Upper lobe of right lung (tissue), 1 donor: ENCODE measurements at regions not wholly inside any gene's neighbourhood (a gene's known extent, or its start where the extent isn't known, plus 50 kb on each side); places are given as distances from the start of the nearest gene placed in this dataset.
A peak's percentile ranks its signal among the peaks of the same experiment; 100 is the strongest.

Experiments
- ATAC-seq: fragments of 200-7000 bp; cut with Tn5 transposase; one replicate; pipeline ENCODE4 v1.9.1; 2020; ENCODE audit warnings: mild to moderate bottlenecking, moderate library complexity
- DNase-seq: peaks from one replicate; pipeline ENCODE4 v3.0.0-alpha.2; 2020
- H3K27ac ChIP-seq: fragments of 200-600 bp; one replicate; pipeline ENCODE4 v1.8.0; 2022
- H3K27me3 ChIP-seq: fragments of 200-600 bp; one replicate; pipeline ENCODE4 v1.8.0; 2022; ENCODE audit warnings: mild to moderate bottlenecking
- H3K36me3 ChIP-seq: fragments of 200-600 bp; one replicate; pipeline ENCODE4 v1.8.0; 2022
- H3K4me1 ChIP-seq: fragments of 200-600 bp; one replicate; pipeline ENCODE4 v1.8.0; 2022
- H3K4me3 ChIP-seq: fragments of 200-600 bp; one replicate; pipeline ENCODE4 v1.8.0; 2022; ENCODE audit warnings: mild to moderate bottlenecking
- H3K9me3 ChIP-seq: fragments of 200-600 bp; one replicate; pipeline ENCODE4 v1.8.0; 2022
- intact Hi-C: fragments of 100-400 bp; cut with DNase I; formaldehyde crosslinking; loops from one replicate; pipeline ENCODE4 v1.11.0; 2022
- TF ChIP-seq, protein P1 (sequence below): fragments of 200-600 bp; IDR thresholded peaks from one replicate; pipeline ENCODE4 v1.8.0; 2022; ENCODE audit warnings: antibody characterized with exemption
- donor health status: DM: no; HTN: yes; CAD: no; lungs with severe emphysema.

DNA sequence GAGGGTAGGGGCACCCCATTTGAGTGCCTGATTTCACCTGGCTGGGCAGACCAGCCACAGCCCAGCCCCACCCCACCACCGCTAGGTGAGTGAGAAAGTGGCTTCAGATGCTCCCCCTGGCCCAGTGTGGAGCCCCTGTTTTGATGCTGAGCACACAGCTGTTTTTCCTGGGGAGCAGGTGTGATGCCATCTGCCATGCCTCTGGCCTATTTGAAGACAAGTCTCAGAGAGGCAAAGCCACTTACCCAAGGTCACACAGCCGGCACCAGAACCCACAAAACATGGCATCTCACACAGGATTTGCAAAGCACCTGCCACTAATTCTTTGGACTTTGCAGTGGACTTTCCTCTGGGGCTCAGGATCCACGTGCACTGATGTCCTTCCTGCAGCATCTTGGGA, 131.3 kb downstream of the INHBB start:
- intact Hi-C loops: no loop called here
- TF ChIP-seq, protein P1, sequence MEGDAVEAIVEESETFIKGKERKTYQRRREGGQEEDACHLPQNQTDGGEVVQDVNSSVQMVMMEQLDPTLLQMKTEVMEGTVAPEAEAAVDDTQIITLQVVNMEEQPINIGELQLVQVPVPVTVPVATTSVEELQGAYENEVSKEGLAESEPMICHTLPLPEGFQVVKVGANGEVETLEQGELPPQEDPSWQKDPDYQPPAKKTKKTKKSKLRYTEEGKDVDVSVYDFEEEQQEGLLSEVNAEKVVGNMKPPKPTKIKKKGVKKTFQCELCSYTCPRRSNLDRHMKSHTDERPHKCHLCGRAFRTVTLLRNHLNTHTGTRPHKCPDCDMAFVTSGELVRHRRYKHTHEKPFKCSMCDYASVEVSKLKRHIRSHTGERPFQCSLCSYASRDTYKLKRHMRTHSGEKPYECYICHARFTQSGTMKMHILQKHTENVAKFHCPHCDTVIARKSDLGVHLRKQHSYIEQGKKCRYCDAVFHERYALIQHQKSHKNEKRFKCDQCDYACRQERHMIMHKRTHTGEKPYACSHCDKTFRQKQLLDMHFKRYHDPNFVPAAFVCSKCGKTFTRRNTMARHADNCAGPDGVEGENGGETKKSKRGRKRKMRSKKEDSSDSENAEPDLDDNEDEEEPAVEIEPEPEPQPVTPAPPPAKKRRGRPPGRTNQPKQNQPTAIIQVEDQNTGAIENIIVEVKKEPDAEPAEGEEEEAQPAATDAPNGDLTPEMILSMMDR: no peak
- Histone ChIP-seq H3K27ac (no peak overlapping the region), H3K9me3 (no peaks in the 10 kb centered on the region), H3K36me3 (no peaks in the 10 kb centered on the region), H3K4me3 (no peak overlapping the region), H3K27me3 (no peaks in the 10 kb centered on the region), H3K4me1 (peaks cover 11% of the 10 kb centered on the region)
- DNase-seq: peak; percentile 25
- ATAC-seq: no peak

DNA sequence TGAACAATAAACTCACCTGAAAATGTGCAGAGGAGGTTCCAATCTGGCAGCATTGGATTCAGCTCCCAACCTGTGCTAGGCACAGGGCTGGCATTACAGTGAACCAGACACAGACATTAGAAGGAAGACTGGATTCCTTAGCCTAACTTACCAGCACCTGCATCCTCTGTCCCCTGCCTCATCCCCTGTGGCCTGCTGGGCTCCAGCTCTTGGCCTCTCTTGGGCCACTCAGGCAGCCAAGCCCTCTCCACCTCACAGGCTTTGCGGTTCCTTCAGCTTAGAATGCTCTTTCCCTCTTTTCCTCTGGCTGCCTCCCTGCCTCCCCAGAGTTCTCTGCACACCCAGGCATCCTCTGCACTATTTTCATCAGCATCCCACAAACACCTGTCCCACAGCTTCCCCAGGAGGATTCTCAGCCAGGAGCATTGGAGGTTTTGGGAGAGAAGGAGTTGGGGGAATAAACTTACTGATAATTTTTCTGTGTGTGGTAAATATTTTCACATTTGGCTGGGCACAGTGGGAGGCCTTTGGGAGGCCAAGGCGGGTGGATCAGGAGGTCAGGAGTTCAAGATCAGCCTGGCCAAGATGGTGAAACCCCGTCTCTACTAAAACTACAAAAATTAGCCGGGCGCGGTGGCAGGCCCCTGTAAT, 132.0 kb downstream of the INHBB start:
- Histone ChIP-seq H3K4me1 (peaks cover 11% of the 10 kb centered on the region), H3K9me3 (no peaks in the 10 kb centered on the region), H3K36me3 (no peaks in the 10 kb centered on the region), H3K4me3 (no peak overlapping the region), H3K27ac (no peak overlapping the region), H3K27me3 (no peaks in the 10 kb centered on the region)
- TF ChIP-seq, protein P1: no peak
- DNase-seq (peak; percentile 29), ATAC-seq (no peak)
- intact Hi-C loops: no loop called here

DNA sequence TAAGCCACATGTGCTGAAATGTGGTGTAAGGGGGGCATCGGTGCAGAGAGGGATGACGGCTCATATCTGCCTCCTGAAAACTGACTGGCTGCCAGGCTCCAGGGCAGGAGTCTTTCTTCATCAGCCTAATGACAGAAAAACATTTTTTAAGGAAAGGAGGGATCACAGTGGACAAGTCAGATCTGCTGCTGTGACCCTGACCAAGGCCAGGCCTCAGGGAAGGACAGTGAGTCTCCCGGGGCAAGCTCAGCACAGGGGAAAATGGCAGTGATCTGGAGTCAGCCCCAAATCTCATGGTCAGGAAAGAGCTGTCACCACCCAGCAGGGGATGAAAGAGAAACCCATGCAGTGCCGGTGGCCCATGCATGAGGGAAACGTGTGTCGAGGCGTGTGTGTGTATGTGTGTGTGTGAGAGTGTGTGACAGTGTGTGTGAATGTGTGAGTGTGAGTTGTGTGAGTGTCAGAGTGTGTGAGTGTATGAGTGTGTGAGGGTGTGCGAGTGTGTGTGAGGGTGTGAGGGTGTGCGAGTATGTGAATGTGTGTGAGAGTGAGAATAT, 134.5 kb downstream of the INHBB start:
- H3K27ac ChIP-seq: no peak overlapping the region
- H3K4me3 ChIP-seq: no peak overlapping the region
- no peaks in the 10 kb centered on the region for H3K27me3 ChIP-seq
- H3K9me3 ChIP-seq: no peaks in the 10 kb centered on the region
- peak; percentile 29 for DNase-seq
- no peak for ATAC-seq
- H3K36me3 ChIP-seq: no peaks in the 10 kb centered on the region
- H3K4me1 ChIP-seq: no peaks in the 10 kb centered on the region
- intact Hi-C loops: no loop called here
- TF ChIP-seq, protein P1: no peak

DNA sequence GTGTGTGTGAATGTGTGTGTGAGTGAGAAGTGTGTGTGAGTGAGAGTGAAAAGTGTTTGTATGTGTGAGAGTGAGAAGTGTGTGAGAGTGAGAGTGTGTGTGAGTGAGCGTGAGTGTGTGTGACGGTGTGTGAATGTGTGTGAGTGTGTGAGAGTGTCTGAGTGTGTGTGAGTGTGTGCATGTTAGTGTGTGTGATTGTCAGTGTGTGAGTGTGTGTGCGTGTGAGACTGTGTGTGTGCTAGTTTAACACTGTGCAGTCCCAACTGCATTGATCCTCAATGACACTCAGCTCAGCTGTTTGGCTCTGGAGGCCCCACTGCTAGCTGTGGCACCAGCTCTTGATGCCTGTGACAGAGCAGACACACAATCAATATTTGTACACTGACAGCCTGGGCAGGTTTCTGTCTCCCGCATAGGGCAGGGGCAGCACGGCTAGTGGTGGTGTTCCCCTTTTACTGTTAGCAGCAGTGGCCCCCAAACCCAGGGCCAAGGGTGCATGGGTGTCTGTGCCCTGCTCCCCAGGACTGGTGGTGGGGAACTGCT, 135.0 kb downstream of the INHBB start:
- intact Hi-C loops: no loop called here
- H3K4me3 ChIP-seq: no peak overlapping the region
- H3K4me1 ChIP-seq: no peaks in the 10 kb centered on the region
- TF ChIP-seq, protein P1: no peak
- DNase-seq (peak; percentile 51), ATAC-seq (no peak)
- no peaks in the 10 kb centered on the region for H3K27me3 ChIP-seq
- H3K36me3 ChIP-seq: no peaks in the 10 kb centered on the region
- no peak overlapping the region for H3K27ac ChIP-seq
- H3K9me3 ChIP-seq: no peaks in the 10 kb centered on the region

DNA sequence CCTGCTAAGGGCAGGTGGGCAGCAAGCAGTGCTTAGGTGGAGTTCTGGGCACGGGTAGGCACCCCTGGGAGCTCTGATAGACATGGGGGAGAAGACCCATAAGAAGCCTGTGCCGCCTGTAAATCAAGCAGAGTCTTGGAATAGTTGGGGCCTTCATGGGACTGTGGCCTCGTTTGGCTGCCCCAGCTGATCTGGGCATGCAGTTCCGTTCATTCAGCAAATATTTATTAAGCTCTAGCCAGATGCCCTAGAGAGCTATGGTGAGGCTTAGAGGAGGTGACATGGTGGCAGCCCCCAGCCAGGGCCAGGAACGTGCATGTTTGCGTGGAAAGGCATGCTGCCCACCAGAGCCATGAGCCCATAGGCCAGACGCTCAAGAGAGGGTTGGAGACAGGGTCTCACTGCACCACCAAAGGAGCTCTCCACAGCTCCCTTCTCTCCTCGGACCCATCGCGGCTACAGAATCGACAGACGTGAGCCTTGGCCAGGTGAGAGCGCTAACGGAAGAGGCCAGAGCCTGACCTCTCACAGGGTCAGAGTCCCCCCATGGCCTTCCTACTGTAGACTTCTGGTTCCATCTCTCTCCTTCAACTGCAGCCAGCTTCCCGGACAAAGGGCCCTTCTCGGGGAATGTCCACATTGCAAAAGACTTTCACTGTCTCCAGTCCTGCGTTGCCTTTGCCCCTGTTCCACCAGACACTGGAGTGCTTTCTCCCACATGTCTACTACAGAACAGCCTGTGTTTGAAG, 135.7 kb downstream of the INHBB start:
- no peaks in the 10 kb centered on the region for H3K4me1 ChIP-seq
- TF ChIP-seq, protein P1: no peak
- H3K4me3 ChIP-seq: no peak overlapping the region
- H3K9me3 ChIP-seq: no peaks in the 10 kb centered on the region
- ATAC-seq: no peak
- intact Hi-C loops: no loop called here
- H3K36me3 ChIP-seq: no peaks in the 10 kb centered on the region
- no peaks in the 10 kb centered on the region for H3K27me3 ChIP-seq
- no peak overlapping the region for H3K27ac ChIP-seq
- peak; percentile 55 for DNase-seq
